H1 (cell line): ENCODE measurements at regions not wholly inside any gene's neighbourhood (a gene's known extent, or its start where the extent isn't known, plus 50 kb on each side); places are given as distances from the start of the nearest gene placed in this dataset.

ENCODE experiments used
- CHD7 ChIP-seq: fragments of 300-600 bp; sonication (generic); IDR thresholded peaks from 2 replicates; pipeline ENCODE4 v1.7.1; 2012; ENCODE audit warnings: low read length, moderate library complexity, mild to moderate bottlenecking, inconsistent platforms; ENCODE audit not compliant: insufficient replicate concordance
- EP300 ChIP-seq, 2 experiments: IDR thresholded peaks; 1 replicate in 1 of 2; 2 replicates in 1 of 2; pipeline ENCODE4 v1.6.1; 2011 to 2012; ENCODE audit warnings: low read depth in 2 of 2, low read length in 2 of 2, mild to moderate bottlenecking in 2 of 2, borderline replicate concordance in 1 of 2, inconsistent platforms in 1 of 2, moderate library complexity in 1 of 2
- EZH2 ChIP-seq: fragments of 200-600 bp; sonication (generic); IDR thresholded peaks from 2 replicates; pipeline ENCODE4 v1.7.1; 2012; ENCODE audit warnings: low read depth, mild to moderate bottlenecking, moderate library complexity, low read length, inconsistent platforms; ENCODE audit not compliant: severe bottlenecking
- FOSL1 ChIP-seq: IDR thresholded peaks from 2 replicates; pipeline ENCODE4 v1.6.1; 2011; ENCODE audit warnings: mild to moderate bottlenecking, low read depth, low read length, moderate library complexity; ENCODE audit not compliant: insufficient read depth
- GTF2F1 ChIP-seq: IDR thresholded peaks from 2 replicates; pipeline ENCODE4 v1.6.1; 2012; ENCODE audit warnings: low read depth, low read length, improper control_type of control experiment, borderline replicate concordance
- NANOG ChIP-seq: IDR thresholded peaks from 2 replicates; pipeline ENCODE4 v1.6.1; 2011; ENCODE audit warnings: low read length, low read depth, mild to moderate bottlenecking, inconsistent platforms; ENCODE audit not compliant: insufficient read depth, poor library complexity, severe bottlenecking
- POU5F1 ChIP-seq: IDR thresholded peaks from 2 replicates; pipeline ENCODE4 v1.6.1; 2011; ENCODE audit warnings: low read depth, mild to moderate bottlenecking, low read length, moderate library complexity
- RXRA ChIP-seq: IDR thresholded peaks from 2 replicates; pipeline ENCODE4 v1.6.1; 2011; ENCODE audit warnings: low read depth, mild to moderate bottlenecking, low read length, moderate library complexity; ENCODE audit not compliant: insufficient read depth
- SP4 ChIP-seq: IDR thresholded peaks from 2 replicates; pipeline ENCODE4 v1.6.1; 2012; ENCODE audit warnings: low read length, inconsistent platforms
- SUZ12 ChIP-seq: fragments of 200-600 bp; sonication (generic); IDR thresholded peaks from 2 replicates; pipeline ENCODE4 v1.6.1; 2012; ENCODE audit warnings: mild to moderate bottlenecking, inconsistent platforms, low read length, moderate library complexity, mixed read lengths
- TBP ChIP-seq: IDR thresholded peaks from 2 replicates; pipeline ENCODE4 v1.6.1; 2011; ENCODE audit warnings: low read depth, low read length, improper control_type of control experiment

- TF ChIP-seq CHD7 (no peak), POU5F1 (no peak), EZH2 (no peak), GTF2F1 (no peak), NANOG (peak; percentile 67), RXRA (no peak), SP4 (no peak), TBP (no peak), SUZ12 (no peak), FOSL1 (no peak), EP300 (IDR thresholded peaks at IDR 0.05; ENCODE audit: borderline replicate concordance in 1 of 2, low read depth in 2 of 2, low read length in 2 of 2) (0 out of 3 replicates have a peak, but pooled peaks of 1 of the 2 experiments have one; percentile 45)
Observed at GRCh38 chr10:131676800-131677421, 223.9 kb upstream of the PPP2R2D start (continued).
